Natural killer cell (primary cell): ENCODE measurements at regions not wholly inside any gene's neighbourhood (a gene's known extent, or its start where the extent isn't known, plus 50 kb on each side); places are given as distances from the start of the nearest gene placed in this dataset.
"Not testable (repeated sequence)": the region's sequence is repeated elsewhere in the genome, so short reads cannot be mapped to it uniquely, and the experiment has no call there.

Experiments used
- ATAC-seq, 3 donors: fragments of 150-1000 bp in 2 of 3; fragments of 200-7000 bp in 1 of 3; cut with Tn5 transposase; 1 replicate in 1 of 3; 2 replicates in 2 of 3; pipeline ENCODE4 v1.10.0; 2021; ENCODE audit warnings: mild to moderate bottlenecking in 2 of 3, moderate library complexity in 2 of 3
- DNase-seq, 2 donors: peaks; one replicate each; pipeline versions ENCODE4 v3.0.0 to v3.0.0-alpha.2; 2013 to 2021; ENCODE audit warnings: mixed read lengths in 1 of 2
- H3K27ac ChIP-seq: one replicate; pipeline ENCODE4 v1.5.1; 2013; ENCODE audit warnings: mild to moderate bottlenecking, low read length
- H3K27me3 ChIP-seq: one replicate; pipeline ENCODE4 v1.6.1; 2013; ENCODE audit warnings: low read length; ENCODE audit not compliant: control insufficient read depth, insufficient read depth
- H3K36me3 ChIP-seq: one replicate; pipeline ENCODE4 v1.6.1; 2013; ENCODE audit warnings: low read length; ENCODE audit not compliant: control insufficient read depth, insufficient read depth
- H3K4me1 ChIP-seq: one replicate; pipeline ENCODE4 v1.6.1; 2013; ENCODE audit warnings: low read length; ENCODE audit not compliant: control insufficient read depth, insufficient read depth
- H3K4me3 ChIP-seq: one replicate; pipeline ENCODE4 v1.5.1; 2013; ENCODE audit warnings: low read length
- H3K9me3 ChIP-seq: one replicate; pipeline ENCODE4 v1.6.1; 2013; ENCODE audit warnings: low read length; ENCODE audit not compliant: control insufficient read depth, insufficient read depth
- H3K27ac Mint-ChIP-seq, 2 donors: one replicate each; pipeline ENCODE4 v1.8.0; 2022; ENCODE audit warnings: mild to moderate bottlenecking in 2 of 2, mixed read lengths in 2 of 2, moderate library complexity in 1 of 2
- H3K27me3 Mint-ChIP-seq, 2 donors: one replicate each; pipeline ENCODE4 v1.8.0; 2022; ENCODE audit warnings: low read depth in 2 of 2, mixed read lengths in 2 of 2
- H3K36me3 Mint-ChIP-seq: one replicate; pipeline ENCODE4 v1.8.0; 2022; ENCODE audit warnings: mixed read lengths
- H3K4me1 Mint-ChIP-seq, 2 donors: one replicate each; pipeline ENCODE4 v1.8.0; 2022; ENCODE audit warnings: mixed read lengths in 2 of 2
- H3K4me3 Mint-ChIP-seq: one replicate; pipeline ENCODE4 v1.8.0; 2022; ENCODE audit warnings: mild to moderate bottlenecking, moderate library complexity, mixed read lengths
- H3K9me3 Mint-ChIP-seq, 2 donors: one replicate each; pipeline ENCODE4 v1.8.0; 2022; ENCODE audit warnings: mixed read lengths in 2 of 2
- WGBS: methylation state at CpG from one replicate; pipeline ENCODE4 v1.1.7; 2013; ENCODE audit warnings: missing lambda C conversion rate; ENCODE audit not compliant: insufficient coverage; 5-methylcytosine and 5-hydroxymethylcytosine counted together
- intact Hi-C: fragments of 100-400 bp; cut with micrococcal nuclease; formaldehyde crosslinking; loops from one replicate; pipeline ENCODE4 v1.14.2; 2022

GRCh38 chr21:10017757-10018156 is 503.6 kb upstream of the TPTE start:
- H3K27ac ChIP-seq, H3K9me3 ChIP-seq, H3K27ac Mint-ChIP-seq, H3K27me3 Mint-ChIP-seq, intact Hi-C loops, H3K4me1 Mint-ChIP-seq, H3K4me3 Mint-ChIP-seq, H3K4me1 ChIP-seq, H3K36me3 ChIP-seq, ATAC-seq, DNase-seq, H3K9me3 Mint-ChIP-seq, H3K27me3 ChIP-seq, H3K4me3 ChIP-seq: not testable (repeated sequence)
- H3K36me3 Mint-ChIP-seq, result peaks cover 13% of the 10 kb centered on the region
- 80% methylated on average over 2 of the region's 4 CpGs for WGBS

GRCh38 chr21:10021462-10021861 is 499.9 kb upstream of the TPTE start:
- DNase-seq, H3K27ac Mint-ChIP-seq, ATAC-seq, H3K27me3 ChIP-seq, H3K4me1 Mint-ChIP-seq, intact Hi-C loops, H3K4me1 ChIP-seq, H3K4me3 ChIP-seq, H3K27me3 Mint-ChIP-seq, H3K27ac ChIP-seq, H3K9me3 ChIP-seq, H3K4me3 Mint-ChIP-seq, H3K36me3 ChIP-seq: not testable (repeated sequence)
- Mint-ChIP-seq H3K36me3 (peaks cover 22% of the 10 kb centered on the region), H3K9me3 (peaks cover 11 to 12% of the 10 kb centered on the region in 2 donors)
- no CpG with 5 or more reads among the region's 3 CpGs for WGBS

- not testable (repeated sequence) for H3K4me1 Mint-ChIP-seq, ATAC-seq
- 50% methylated on average over 1 of the region's 2 CpGs for WGBS
These were observed 498.6 kb upstream of the TPTE start for GRCh38 chr21:10022745-10023144.

More at GRCh38 chr21:10022745-10023144, 498.6 kb upstream of the TPTE start:
- H3K9me3 ChIP-seq, H3K4me1 ChIP-seq, H3K27me3 ChIP-seq, H3K9me3 Mint-ChIP-seq, intact Hi-C loops, H3K36me3 Mint-ChIP-seq, H3K4me3 ChIP-seq, DNase-seq, H3K27me3 Mint-ChIP-seq, H3K27ac ChIP-seq, H3K27ac Mint-ChIP-seq, H3K4me3 Mint-ChIP-seq, H3K36me3 ChIP-seq: not testable (repeated sequence)
